ENCODE measurements at regions not wholly inside any gene's neighbourhood (a gene's known extent, or its start where the extent isn't known, plus 50 kb on each side); places are given as distances from the start of the nearest gene placed in this dataset.
"Not testable (repeated sequence)": the region's sequence is repeated elsewhere in the genome, so short reads cannot be mapped to it uniquely, and the experiment has no call there.

DNA sequence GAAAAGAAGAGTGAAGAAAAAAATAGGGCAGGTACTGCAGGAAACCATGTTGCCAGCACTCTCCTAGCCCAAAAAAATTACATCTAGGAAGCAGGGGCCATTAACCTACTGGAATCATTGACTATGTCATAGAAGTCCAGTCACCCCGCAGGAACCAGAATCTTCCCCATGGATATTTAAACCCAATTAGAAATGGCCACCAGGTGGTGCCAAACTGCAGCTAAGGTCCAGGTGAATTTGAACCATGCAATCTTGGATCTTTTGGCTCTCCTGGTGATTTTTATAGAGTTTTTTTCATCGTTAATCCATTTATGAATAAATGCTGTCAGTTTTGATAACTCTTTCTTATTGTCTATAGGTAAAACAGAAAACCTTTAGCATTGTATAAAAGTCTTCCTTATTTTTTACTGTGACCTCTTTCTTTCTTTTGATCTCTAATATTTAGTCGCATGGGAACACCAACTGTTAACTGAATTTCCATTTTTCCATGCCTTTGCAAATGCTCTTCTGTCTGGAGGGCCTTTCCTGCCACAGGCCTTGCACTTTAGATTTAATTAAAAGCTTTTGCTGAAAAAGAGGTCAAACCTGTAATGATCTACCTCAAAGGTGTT is 147.5 kb upstream of the FGF10 start:
- H3K27me3 Mint-ChIP-seq (ENCODE audit: unreplicated experiment): no peaks in the 10 kb centered on the region
- CTCF ChIA-PET: interaction anchor here (0.5 to 1.0 kb wide), 3 partner anchors 217 to 237 kb away, joined by 3 to 4 read pairs (median 3); no protein-coding TSS in a partner anchor
- no peak overlapping the region for H3K27ac Mint-ChIP-seq (ENCODE audit: unreplicated experiment)
- no peak overlapping the region for H3K4me3 Mint-ChIP-seq (ENCODE audit: low read depth, unreplicated experiment)
- no TSS peak for BruUV-seq (replicated peaks)
- peak; percentile 67 for DNase-seq
- H3K4me1 Mint-ChIP-seq (ENCODE audit: low read depth, unreplicated experiment): no peaks in the 10 kb centered on the region
- TF ChIP-seq, protein P1, sequence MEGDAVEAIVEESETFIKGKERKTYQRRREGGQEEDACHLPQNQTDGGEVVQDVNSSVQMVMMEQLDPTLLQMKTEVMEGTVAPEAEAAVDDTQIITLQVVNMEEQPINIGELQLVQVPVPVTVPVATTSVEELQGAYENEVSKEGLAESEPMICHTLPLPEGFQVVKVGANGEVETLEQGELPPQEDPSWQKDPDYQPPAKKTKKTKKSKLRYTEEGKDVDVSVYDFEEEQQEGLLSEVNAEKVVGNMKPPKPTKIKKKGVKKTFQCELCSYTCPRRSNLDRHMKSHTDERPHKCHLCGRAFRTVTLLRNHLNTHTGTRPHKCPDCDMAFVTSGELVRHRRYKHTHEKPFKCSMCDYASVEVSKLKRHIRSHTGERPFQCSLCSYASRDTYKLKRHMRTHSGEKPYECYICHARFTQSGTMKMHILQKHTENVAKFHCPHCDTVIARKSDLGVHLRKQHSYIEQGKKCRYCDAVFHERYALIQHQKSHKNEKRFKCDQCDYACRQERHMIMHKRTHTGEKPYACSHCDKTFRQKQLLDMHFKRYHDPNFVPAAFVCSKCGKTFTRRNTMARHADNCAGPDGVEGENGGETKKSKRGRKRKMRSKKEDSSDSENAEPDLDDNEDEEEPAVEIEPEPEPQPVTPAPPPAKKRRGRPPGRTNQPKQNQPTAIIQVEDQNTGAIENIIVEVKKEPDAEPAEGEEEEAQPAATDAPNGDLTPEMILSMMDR (IDR thresholded peaks at IDR 0.05; ENCODE audit: unreplicated experiment): peak; percentile 71
- H3K36me3 Mint-ChIP-seq (ENCODE audit: insufficient read depth, unreplicated experiment): no peaks in the 10 kb centered on the region
- no peaks in the 10 kb centered on the region for H3K9me3 Mint-ChIP-seq (ENCODE audit: low read depth, unreplicated experiment)
- intact Hi-C loops (cut with micrococcal nuclease; ENCODE audit: unreplicated experiment): loop anchor here (1.0 to 10.0 kb wide), 4 partner anchors 70 to 812 kb away; no protein-coding TSS in a partner anchor

GRCh38 chr5:44535621-44536020 is 146.4 kb upstream of the FGF10 start:
- no peaks in the 10 kb centered on the region for H3K27me3 Mint-ChIP-seq (ENCODE audit: unreplicated experiment)
- no TSS peak for BruUV-seq (replicated peaks)
- DNase-seq: no peak
- CTCF ChIA-PET: no interaction called here
- TF ChIP-seq, protein P1 (IDR thresholded peaks at IDR 0.05; ENCODE audit: unreplicated experiment): no peak
- intact Hi-C loops (cut with micrococcal nuclease; ENCODE audit: unreplicated experiment): loop anchor here (1.0 to 10.0 kb wide), 4 partner anchors 71 to 811 kb away; no protein-coding TSS in a partner anchor
- H3K4me1 Mint-ChIP-seq (ENCODE audit: low read depth, unreplicated experiment): no peaks in the 10 kb centered on the region
- H3K27ac Mint-ChIP-seq (ENCODE audit: unreplicated experiment): no peak overlapping the region
- H3K36me3 Mint-ChIP-seq (ENCODE audit: insufficient read depth, unreplicated experiment): no peaks in the 10 kb centered on the region
- no peaks in the 10 kb centered on the region for H3K9me3 Mint-ChIP-seq (ENCODE audit: low read depth, unreplicated experiment)
- H3K4me3 Mint-ChIP-seq (ENCODE audit: low read depth, unreplicated experiment): no peak overlapping the region

DNA sequence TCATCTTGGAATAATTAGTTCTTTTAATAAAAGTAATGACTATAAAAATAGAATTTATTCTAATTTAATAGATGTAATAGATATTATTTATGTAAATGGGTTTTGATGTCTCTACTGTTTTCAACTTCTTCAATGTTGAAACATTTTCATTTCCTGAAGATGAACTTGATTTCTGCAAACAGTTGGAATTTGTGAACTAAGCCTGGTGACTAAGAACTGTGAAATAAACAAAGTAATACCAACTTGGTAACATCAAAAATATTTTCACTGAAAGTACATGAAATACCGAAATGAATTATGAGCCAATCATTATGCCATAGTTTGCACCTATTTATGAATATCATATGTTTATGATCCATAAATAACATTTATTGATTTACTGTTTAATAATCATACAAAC is 143.8 kb upstream of the FGF10 start:
- DNase-seq: no peak
- Mint-ChIP-seq H3K4me1 (ENCODE audit: low read depth, unreplicated experiment) (no peaks in the 10 kb centered on the region), H3K27ac (ENCODE audit: unreplicated experiment) (no peak overlapping the region), H3K9me3 (ENCODE audit: low read depth, unreplicated experiment) (no peaks in the 10 kb centered on the region), H3K36me3 (ENCODE audit: insufficient read depth, unreplicated experiment) (no peaks in the 10 kb centered on the region), H3K27me3 (ENCODE audit: unreplicated experiment) (no peaks in the 10 kb centered on the region), H3K4me3 (ENCODE audit: low read depth, unreplicated experiment) (no peak overlapping the region)
- TF ChIP-seq, protein P1 (IDR thresholded peaks at IDR 0.05; ENCODE audit: unreplicated experiment): no peak
- intact Hi-C loops (cut with micrococcal nuclease; ENCODE audit: unreplicated experiment): loop anchor here (10.0 kb wide), 2 partner anchors 212 to 808 kb away; no protein-coding TSS in a partner anchor
- no TSS peak for BruUV-seq (replicated peaks)
- CTCF ChIA-PET: no interaction called here

GRCh38 chr5:44531756-44532155 is 142.5 kb upstream of the FGF10 start:
- H3K36me3 Mint-ChIP-seq (ENCODE audit: insufficient read depth, unreplicated experiment); H3K27me3 Mint-ChIP-seq (ENCODE audit: unreplicated experiment); BruUV-seq (replicated peaks); H3K27ac Mint-ChIP-seq (ENCODE audit: unreplicated experiment); H3K4me3 Mint-ChIP-seq (ENCODE audit: low read depth, unreplicated experiment); H3K4me1 Mint-ChIP-seq (ENCODE audit: low read depth, unreplicated experiment); CTCF ChIA-PET; DNase-seq; H3K9me3 Mint-ChIP-seq (ENCODE audit: low read depth, unreplicated experiment): not testable (repeated sequence)
- intact Hi-C loops (cut with micrococcal nuclease; ENCODE audit: unreplicated experiment): loop anchor here (10.0 kb wide), 2 partner anchors 213 to 807 kb away; no protein-coding TSS in a partner anchor

- not testable (repeated sequence) for H3K36me3 Mint-ChIP-seq (ENCODE audit: insufficient read depth, unreplicated experiment)
Measured at GRCh38 chr5:44530783-44531182, 141.6 kb upstream of the FGF10 start.

More at GRCh38 chr5:44530783-44531182, 141.6 kb upstream of the FGF10 start:
- CTCF ChIA-PET; H3K4me1 Mint-ChIP-seq (ENCODE audit: low read depth, unreplicated experiment); H3K9me3 Mint-ChIP-seq (ENCODE audit: low read depth, unreplicated experiment); H3K27ac Mint-ChIP-seq (ENCODE audit: unreplicated experiment); H3K27me3 Mint-ChIP-seq (ENCODE audit: unreplicated experiment); BruUV-seq (replicated peaks); DNase-seq; H3K4me3 Mint-ChIP-seq (ENCODE audit: low read depth, unreplicated experiment): not testable (repeated sequence)
- intact Hi-C loops (cut with micrococcal nuclease; ENCODE audit: unreplicated experiment): loop anchor here (10.0 kb wide), 2 partner anchors 214 to 806 kb away; no protein-coding TSS in a partner anchor
